HUES64 (cell line): ENCODE measurements at regions not wholly inside any gene's neighbourhood (a gene's known extent, or its start where the extent isn't known, plus 50 kb on each side); places are given as distances from the start of the nearest gene placed in this dataset.
"Not testable (repeated sequence)": the region's sequence is repeated elsewhere in the genome, so short reads cannot be mapped to it uniquely, and the experiment has no call there.

Experiments
- H3K27ac ChIP-seq: 2 replicates; pipeline ENCODE4 v1.7.0; 2013; ENCODE audit warnings: low read depth, low read length, inconsistent platforms
- H3K27me3 ChIP-seq: 2 replicates; pipeline ENCODE4 v1.6.1; 2013; ENCODE audit warnings: mild to moderate bottlenecking, low read length; ENCODE audit not compliant: insufficient read depth
- H3K36me3 ChIP-seq: 2 replicates; pipeline ENCODE4 v1.6.1; 2013; ENCODE audit warnings: mild to moderate bottlenecking, low read length; ENCODE audit not compliant: insufficient read depth
- H3K4me1 ChIP-seq: 2 replicates; pipeline ENCODE4 v1.6.1; 2013; ENCODE audit warnings: mild to moderate bottlenecking, low read length, moderate library complexity; ENCODE audit not compliant: insufficient read depth
- H3K4me3 ChIP-seq: 2 replicates; pipeline ENCODE4 v1.5.1; 2013; ENCODE audit warnings: mild to moderate bottlenecking, low read length, moderate library complexity
- H3K9ac ChIP-seq: 2 replicates; pipeline ENCODE4 v1.6.1; 2013; ENCODE audit warnings: mild to moderate bottlenecking, low read depth, low read length
- H3K9me3 ChIP-seq: 2 replicates; pipeline ENCODE4 v1.6.1; 2013; ENCODE audit warnings: low read depth, low read length; ENCODE audit not compliant: insufficient read depth
- WGBS: fragments of 150-250, 120-280 bp; methylation state at CpG from one replicate; pipeline ENCODE4 v1.1.7; 2013; ENCODE audit warnings: missing lambda C conversion rate; 5-methylcytosine and 5-hydroxymethylcytosine counted together

DNA sequence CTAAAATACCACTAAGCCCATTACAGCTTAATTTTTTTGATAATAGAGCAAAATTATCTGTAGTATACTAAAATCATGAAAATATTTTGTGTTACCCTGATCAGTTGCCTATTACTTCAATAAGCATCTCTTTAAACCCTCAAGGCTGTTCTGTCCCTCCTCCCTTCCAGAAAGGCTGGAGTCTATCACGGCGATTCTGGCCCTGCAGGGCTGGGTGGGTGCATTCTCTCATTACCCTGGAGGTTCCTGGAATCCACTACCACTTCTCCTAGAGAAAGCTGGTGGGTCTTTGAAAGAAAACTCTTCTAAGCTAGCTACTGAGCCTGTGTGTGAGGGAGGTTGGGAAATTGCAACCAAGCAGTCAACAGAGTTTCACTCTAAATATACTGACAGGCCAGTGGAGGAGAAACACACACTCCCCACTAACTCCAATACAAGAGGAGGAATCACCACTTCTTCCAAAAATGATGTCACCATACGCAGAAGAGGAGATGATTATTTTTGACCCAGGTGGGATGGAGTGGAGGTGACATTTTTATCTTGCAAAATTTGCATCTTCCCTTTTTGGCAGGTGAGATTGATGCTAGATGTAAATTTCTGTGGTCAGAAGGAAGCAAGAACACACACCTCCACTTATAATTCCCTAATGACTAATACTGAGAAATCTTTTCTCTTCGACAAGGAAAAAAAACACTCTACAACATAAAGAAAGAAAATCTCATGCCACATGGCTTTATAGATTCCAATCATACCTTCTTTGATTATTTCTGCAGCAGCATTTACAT lies 182.3 kb upstream of the PHACTR1 start:
- H3K4me1 ChIP-seq, result no peaks in the 10 kb centered on the region
- H3K9me3 ChIP-seq, result no peaks in the 10 kb centered on the region
- H3K4me3 ChIP-seq, result no peak overlapping the region
- no peaks in the 10 kb centered on the region for H3K27me3 ChIP-seq
- H3K27ac ChIP-seq, result no peak overlapping the region
- H3K36me3 ChIP-seq, result no peaks in the 10 kb centered on the region
- H3K9ac ChIP-seq, result no peak overlapping the region
- 84% methylated on average over 4 of the region's 4 CpGs for WGBS

DNA sequence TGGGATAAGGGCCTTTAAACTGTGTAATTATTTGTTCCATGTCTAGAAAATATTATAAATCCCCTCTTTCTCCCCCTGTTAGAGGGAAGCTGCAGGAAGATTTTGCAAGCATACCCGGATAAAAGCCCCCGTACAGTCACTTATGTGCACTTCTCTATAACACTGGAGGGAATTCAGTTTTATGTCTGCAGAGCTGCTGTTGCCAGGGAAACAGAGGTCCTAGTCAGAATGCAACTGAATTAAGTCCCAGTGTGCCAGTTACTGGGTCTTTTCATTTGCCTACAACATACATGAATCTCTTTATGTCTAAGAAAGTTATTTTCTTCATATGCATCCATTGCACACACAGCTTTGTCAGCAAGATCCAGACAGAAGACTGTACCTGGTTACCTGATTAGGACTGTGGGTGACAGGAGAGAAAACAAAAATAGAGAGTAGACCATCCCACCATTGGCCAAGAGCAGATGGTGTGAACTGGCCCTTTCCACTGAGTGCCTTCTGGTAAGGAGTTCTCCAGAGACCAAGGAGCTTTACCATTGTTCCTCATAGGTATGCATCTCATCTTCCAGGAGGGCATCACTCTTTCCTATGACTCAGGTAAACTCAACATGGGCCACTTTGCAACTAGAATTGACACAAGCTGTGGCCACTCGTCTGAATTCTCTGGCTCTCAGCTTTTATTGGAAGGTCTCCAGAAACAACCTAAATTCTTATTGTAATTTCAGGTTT lies 180.8 kb upstream of the PHACTR1 start:
- Histone ChIP-seq H3K36me3 (no peaks in the 10 kb centered on the region), H3K4me3 (no peak overlapping the region), H3K27me3 (no peaks in the 10 kb centered on the region), H3K27ac (no peak overlapping the region), H3K4me1 (no peaks in the 10 kb centered on the region), H3K9ac (no peak overlapping the region), H3K9me3 (no peaks in the 10 kb centered on the region)
- 94% methylated on average over 3 of the region's 3 CpGs for WGBS

DNA sequence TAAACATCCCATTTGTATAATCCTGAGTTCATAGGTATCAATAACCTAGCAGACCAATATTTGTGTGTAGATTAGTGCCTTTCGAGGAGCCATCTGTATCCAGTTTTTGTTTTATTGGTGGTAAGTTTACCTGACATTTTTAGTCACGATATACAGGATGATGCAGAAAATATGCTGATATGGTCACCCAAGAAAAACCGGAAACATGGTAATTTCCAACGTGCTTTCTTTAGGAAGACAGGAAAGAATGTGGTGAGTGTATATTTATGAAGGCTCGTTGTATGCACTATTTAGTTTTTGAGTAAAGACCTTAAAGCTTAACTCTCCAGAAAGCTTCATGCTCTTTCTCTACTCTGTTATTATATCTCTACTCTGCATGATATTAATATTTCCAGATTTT lies 180.2 kb upstream of the PHACTR1 start:
- H3K27ac ChIP-seq, result no peak overlapping the region
- no peaks in the 10 kb centered on the region for H3K9me3 ChIP-seq
- no peaks in the 10 kb centered on the region for H3K4me1 ChIP-seq
- no peak overlapping the region for H3K4me3 ChIP-seq
- 89% methylated on average over 5 of the region's 5 CpGs for WGBS
- H3K9ac ChIP-seq, result no peak overlapping the region
- H3K36me3 ChIP-seq, result no peaks in the 10 kb centered on the region
- no peaks in the 10 kb centered on the region for H3K27me3 ChIP-seq

DNA sequence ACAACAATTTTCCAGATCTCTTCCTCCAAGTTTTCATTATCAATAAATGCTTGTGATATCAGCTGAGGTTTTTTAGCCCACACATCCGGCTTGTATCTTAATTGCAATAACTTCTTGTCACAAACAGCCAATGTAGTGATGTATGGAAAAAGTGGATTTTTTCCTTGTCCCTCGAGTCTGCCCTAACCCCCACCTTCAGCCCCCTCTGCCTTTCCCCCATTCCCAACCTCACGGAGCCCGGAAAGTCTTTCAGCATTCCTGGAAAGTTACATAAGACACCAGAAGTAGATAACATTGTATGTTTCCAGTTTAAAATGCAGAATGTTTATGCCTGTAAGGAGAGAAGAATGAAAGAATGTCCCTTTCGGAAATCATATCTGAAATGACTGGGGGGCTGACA lies 179.2 kb upstream of the PHACTR1 start:
- no peak overlapping the region for H3K4me3 ChIP-seq
- WGBS, result 83% methylated on average over 3 of the region's 5 CpGs
- no peaks in the 10 kb centered on the region for H3K36me3 ChIP-seq
- H3K27ac ChIP-seq, result no peak overlapping the region
- H3K27me3 ChIP-seq, result no peaks in the 10 kb centered on the region
- no peak overlapping the region for H3K9ac ChIP-seq
- no peaks in the 10 kb centered on the region for H3K4me1 ChIP-seq
- H3K9me3 ChIP-seq, result no peaks in the 10 kb centered on the region

DNA sequence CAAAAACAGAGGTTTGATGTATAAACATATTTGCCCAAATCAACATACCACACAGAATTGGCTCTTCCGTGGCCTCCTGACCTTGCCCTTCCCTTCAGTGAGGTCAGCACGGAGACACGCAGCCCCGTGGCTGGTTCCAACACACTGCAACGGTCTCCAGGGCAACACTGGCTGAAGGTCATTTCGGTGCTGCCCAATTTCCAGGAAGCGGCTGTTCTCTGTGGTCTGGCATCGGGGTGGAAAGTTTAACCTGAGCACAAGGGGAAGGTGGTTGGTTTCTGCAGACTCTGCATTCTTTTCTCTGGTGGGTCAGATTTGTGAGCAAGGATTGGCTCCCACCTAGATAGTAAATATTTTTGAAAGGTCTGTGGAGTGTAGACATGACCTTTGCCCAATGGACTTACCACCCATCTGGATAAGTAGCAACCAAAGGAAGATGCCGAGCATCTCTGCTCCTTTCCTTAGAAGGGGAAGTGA lies 177.6 kb upstream of the PHACTR1 start:
- WGBS, result 92% methylated on average over 9 of the region's 9 CpGs
- H3K36me3 ChIP-seq, result no peaks in the 10 kb centered on the region
- H3K27me3 ChIP-seq, result no peaks in the 10 kb centered on the region

DNA sequence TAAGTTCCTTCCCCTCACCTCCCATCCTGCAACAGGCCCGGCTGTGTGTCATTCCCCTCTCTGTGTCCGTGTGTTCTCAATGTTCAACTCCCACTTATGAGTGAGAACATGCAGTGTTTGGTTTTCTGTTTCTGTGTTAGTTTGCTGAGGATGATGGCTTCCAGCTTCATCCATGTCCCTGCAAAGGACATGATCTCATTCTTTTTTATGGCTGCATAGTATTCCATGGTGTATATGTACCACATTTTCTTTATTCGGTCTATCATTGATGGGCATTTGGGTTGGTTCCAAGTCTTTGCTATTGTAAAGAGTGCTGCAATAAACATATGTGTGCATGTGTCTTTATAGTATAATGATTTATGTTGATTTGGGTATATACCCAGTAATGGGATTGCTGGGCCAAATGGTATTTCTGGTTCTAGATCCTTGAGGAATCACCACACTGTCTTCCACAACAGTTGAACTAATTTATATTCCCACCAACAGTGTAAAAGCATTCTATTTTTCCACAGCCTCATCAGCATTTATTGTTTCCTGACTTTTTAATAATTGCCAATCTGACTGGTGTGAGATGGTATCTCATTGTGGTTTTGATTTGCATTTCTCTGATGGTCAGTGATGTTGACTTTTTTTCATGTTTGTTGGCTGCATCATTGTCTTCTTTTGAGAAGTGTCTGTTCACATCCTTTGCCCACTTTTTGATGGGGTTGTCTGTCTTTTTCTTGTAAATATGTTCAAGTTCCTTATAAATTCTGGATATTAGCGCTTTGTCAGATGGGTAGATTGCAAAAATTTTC lies 174.1 kb upstream of the PHACTR1 start:
- H3K9ac ChIP-seq, H3K27me3 ChIP-seq, H3K4me3 ChIP-seq, H3K9me3 ChIP-seq, H3K36me3 ChIP-seq, H3K27ac ChIP-seq, H3K4me1 ChIP-seq: not testable (repeated sequence)
- WGBS, result 99% methylated on average over 4 of the region's 4 CpGs

More for the DNA sequence above, 177.6 kb upstream of the PHACTR1 start:
- no peak overlapping the region for H3K27ac ChIP-seq
- H3K4me3 ChIP-seq, result no peak overlapping the region
- no peaks in the 10 kb centered on the region for H3K4me1 ChIP-seq
- no peaks in the 10 kb centered on the region for H3K9me3 ChIP-seq
- H3K9ac ChIP-seq, result no peak overlapping the region

DNA sequence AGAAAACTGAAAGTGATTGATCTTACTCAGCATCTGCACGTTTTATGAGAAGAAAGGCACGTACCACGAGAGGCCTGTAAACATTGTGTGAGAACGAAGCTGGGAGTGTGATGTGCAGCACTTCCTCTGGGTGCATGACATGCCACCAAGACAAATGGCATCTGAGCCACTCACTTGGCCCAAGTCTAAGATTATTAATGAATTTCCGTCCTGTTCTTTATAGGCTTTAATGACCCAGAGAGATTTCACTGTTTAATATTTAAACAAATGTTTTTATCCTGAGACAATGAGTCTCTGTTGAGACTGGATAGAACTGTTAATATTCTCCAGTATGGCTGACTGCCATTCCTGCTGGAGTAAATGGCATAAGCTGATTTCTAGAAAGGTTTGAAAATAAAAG lies 172.6 kb upstream of the PHACTR1 start:
- WGBS, result 92% methylated on average over 5 of the region's 5 CpGs
- Histone ChIP-seq H3K27me3 (no peaks in the 10 kb centered on the region), H3K9me3 (peaks cover 5% of the 10 kb centered on the region), H3K4me3 (no peak overlapping the region), H3K36me3 (no peaks in the 10 kb centered on the region), H3K27ac (no peak overlapping the region), H3K9ac (no peak overlapping the region), H3K4me1 (no peaks in the 10 kb centered on the region)

DNA sequence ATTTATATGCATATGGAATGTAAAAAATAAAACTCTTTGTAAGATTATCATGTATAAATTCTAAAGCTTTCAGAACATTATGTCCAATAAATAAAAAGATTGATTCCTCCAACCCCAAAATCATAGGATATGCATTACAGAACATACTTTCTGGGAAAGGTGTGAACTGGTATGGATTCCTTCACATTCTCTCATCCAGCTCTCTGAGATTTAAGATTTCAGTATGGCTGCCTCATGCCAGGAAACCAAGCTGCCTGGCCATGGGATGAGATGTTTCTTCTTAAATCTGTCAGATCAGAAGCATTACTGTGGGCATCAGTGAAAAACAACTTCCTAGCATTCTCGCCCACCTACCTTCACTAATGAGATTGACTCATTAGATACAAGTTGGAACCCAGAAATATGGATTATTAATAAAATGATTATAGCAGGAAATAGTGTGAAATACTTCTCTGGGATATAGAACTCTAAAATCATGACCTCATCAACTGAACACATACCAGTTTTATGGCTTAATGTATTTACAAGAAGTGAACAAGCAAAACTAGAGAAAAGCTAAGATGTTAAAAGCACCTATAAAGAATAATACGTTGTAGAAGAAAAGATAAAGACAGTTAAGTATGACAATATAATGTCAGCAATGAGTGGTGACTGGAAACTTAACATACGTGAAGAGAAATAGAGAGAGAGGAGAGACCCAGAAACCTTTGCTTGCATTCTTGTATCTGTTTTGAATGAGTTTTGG lies 171.6 kb upstream of the PHACTR1 start:
- WGBS, result 92% methylated on average over 2 of the region's 3 CpGs
- H3K4me3 ChIP-seq, result no peak overlapping the region
- no peaks in the 10 kb centered on the region for H3K27me3 ChIP-seq
- no peak overlapping the region for H3K9ac ChIP-seq
- no peaks in the 10 kb centered on the region for H3K36me3 ChIP-seq
- peaks cover 8% of the 10 kb centered on the region for H3K9me3 ChIP-seq
- no peaks in the 10 kb centered on the region for H3K4me1 ChIP-seq
- H3K27ac ChIP-seq, result no peak overlapping the region

DNA sequence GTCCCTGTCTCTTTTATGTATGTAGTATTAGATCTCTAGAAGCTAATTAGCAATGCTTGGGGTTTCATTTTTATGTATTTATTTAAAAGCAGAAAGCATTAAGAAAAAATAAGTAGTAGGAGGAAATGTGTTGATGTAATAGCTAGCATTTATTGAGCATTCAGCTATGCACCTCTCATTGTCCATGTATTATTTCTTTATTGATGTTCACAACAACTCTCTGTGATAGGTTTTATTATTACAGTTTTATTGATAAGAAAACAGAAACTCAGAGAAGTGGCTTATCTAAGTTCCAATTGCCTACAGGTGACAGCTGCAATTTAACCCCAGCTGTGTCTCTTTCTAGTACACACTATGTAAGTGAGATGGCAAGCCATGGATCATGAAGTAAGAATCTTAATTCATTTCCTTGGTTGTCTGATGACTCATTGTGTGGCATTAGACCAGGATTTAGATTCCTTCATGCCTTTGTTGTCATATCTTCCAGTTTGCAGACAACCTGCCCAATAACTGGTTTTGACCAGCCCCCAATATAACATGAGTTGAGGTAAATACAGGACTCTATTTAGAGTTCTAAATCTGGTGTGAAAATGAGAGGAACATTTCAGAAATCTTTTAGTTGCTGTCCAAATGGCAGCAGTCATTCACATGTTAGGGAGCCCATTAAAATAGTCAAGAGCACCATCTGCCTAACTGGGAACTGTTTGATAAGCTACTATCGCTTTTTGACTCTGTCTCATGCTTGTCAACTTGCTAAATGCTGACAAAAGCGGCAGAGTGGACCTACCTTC lies 170.8 kb upstream of the PHACTR1 start:
- Histone ChIP-seq H3K9ac (no peak overlapping the region), H3K27ac (no peak overlapping the region), H3K4me3 (no peak overlapping the region), H3K4me1 (no peaks in the 10 kb centered on the region), H3K36me3 (no peaks in the 10 kb centered on the region), H3K27me3 (no peaks in the 10 kb centered on the region), H3K9me3 (peaks cover 8% of the 10 kb centered on the region)
- 95% methylated on average over 2 of the region's 2 CpGs for whole genome bisulfite sequencing

DNA sequence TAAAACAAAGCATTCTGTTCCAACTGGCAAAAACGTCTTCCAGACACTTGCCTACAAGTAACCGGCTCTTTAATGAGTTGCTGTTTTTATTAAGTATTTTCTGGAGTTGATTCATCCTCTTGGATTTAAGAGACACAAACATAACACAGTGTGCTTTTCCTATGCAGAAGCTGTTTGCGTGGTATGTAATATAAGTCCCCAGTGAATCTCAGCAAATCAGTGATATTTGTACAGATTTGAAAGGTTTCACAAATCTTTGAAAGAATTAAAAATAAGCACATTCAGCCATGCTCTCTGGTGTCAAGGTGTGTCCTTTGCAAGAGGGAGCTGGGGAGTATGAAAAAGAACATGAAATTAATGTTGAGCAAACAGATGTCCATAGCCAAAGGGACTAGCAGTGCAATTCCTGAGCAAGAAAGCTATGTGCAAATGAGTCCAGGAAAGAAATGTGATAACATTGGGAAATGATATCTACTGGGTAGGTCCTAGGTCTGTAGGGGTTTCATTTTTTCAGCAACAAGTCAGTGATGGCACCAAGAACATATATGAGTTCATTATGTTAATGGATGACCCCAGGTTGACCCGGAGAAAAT lies 170.1 kb upstream of the PHACTR1 start:
- H3K36me3 ChIP-seq, result no peaks in the 10 kb centered on the region
- peaks cover 8% of the 10 kb centered on the region for H3K9me3 ChIP-seq
- WGBS, result 93% methylated on average over 3 of the region's 4 CpGs
- no peaks in the 10 kb centered on the region for H3K4me1 ChIP-seq
- no peak overlapping the region for H3K4me3 ChIP-seq
- no peaks in the 10 kb centered on the region for H3K27me3 ChIP-seq
- no peak overlapping the region for H3K9ac ChIP-seq
- H3K27ac ChIP-seq, result no peak overlapping the region
